ENCODE measurements at regions not wholly inside any gene's neighbourhood (a gene's known extent, or its start where the extent isn't known, plus 50 kb on each side); places are given as distances from the start of the nearest gene placed in this dataset.

GRCh38 chr14:105927096-105928060 lies 401.0 kb downstream of the TMEM121 start:
- no peak for TF ChIP-seq CTCF (conservative IDR thresholded peaks at IDR 0.05; ENCODE audit: low read depth, low read length)
- no peak for TF ChIP-seq EZH2 (IDR thresholded peaks at IDR 0.05; ENCODE audit: borderline replicate concordance, low read depth, low read length, poor library complexity, severe bottlenecking)
